Mesenchymal stem cell (in vitro differentiated cells and primary cell): ENCODE measurements at regions not wholly inside any gene's neighbourhood (a gene's known extent, or its start where the extent isn't known, plus 50 kb on each side); places are given as distances from the start of the nearest gene placed in this dataset.

Source experiments
- DNase-seq: peaks from one replicate; pipeline ENCODE4 v3.0.0-alpha.2; 2013
- H2AFZ ChIP-seq: one replicate; pipeline ENCODE4 v1.6.1; 2013; ENCODE audit warnings: low read depth, mild to moderate bottlenecking, control low read depth, inconsistent platforms, low read length, moderate library complexity
- H2AK5ac ChIP-seq: 2 replicates; pipeline ENCODE4 v1.6.1; 2013; ENCODE audit warnings: low read length, moderate library complexity, mild to moderate bottlenecking, inconsistent platforms; ENCODE audit not compliant: severe bottlenecking
- H2BK120ac ChIP-seq: one replicate; pipeline ENCODE4 v1.6.1; 2013; ENCODE audit warnings: low read depth, mild to moderate bottlenecking, inconsistent platforms, low read length, moderate library complexity
- H2BK12ac ChIP-seq, 2 experiments: one replicate each; pipeline ENCODE4 v1.6.1; 2013; ENCODE audit warnings: inconsistent platforms in 2 of 2, low read length in 2 of 2, mild to moderate bottlenecking in 2 of 2, moderate library complexity in 2 of 2, control low read depth in 1 of 2
- H2BK15ac ChIP-seq: one replicate; pipeline ENCODE4 v1.6.1; 2013; ENCODE audit warnings: mild to moderate bottlenecking, low read depth, inconsistent platforms; ENCODE audit not compliant: poor library complexity, severe bottlenecking
- H2BK5ac ChIP-seq: 2 replicates; pipeline ENCODE4 v1.6.1; 2013; ENCODE audit warnings: low read depth, mild to moderate bottlenecking, low read length, control low read depth, inconsistent platforms; ENCODE audit not compliant: poor library complexity, severe bottlenecking
- H3K14ac ChIP-seq, 2 experiments: one replicate each; pipeline ENCODE4 v1.6.1; 2013; ENCODE audit warnings: inconsistent platforms in 2 of 2, low read length in 2 of 2, control low read depth in 1 of 2, mild to moderate bottlenecking in 1 of 2, moderate library complexity in 1 of 2
- H3K18ac ChIP-seq, 2 experiments: one replicate each; pipeline ENCODE4 v1.6.1; 2013; ENCODE audit warnings: inconsistent platforms in 2 of 2, low read length in 2 of 2, control low read depth in 1 of 2, low read depth in 1 of 2, mild to moderate bottlenecking in 1 of 2
- H3K23ac ChIP-seq, 2 experiments: one replicate each; pipeline ENCODE4 v1.6.1; 2013; ENCODE audit warnings: inconsistent platforms in 2 of 2, low read length in 2 of 2, mild to moderate bottlenecking in 2 of 2, moderate library complexity in 2 of 2, control low read depth in 1 of 2
- H3K27ac ChIP-seq: 2 replicates; pipeline ENCODE4 v1.5.1; 2013; ENCODE audit warnings: mild to moderate bottlenecking, moderate library complexity, low read length, control low read depth, inconsistent platforms; ENCODE audit not compliant: poor library complexity, severe bottlenecking
- H3K27me3 ChIP-seq, 2 experiments: 2 replicates each; pipeline versions ENCODE4 v1.6.1 to v1.7.0; 2013; ENCODE audit warnings: low read length in 2 of 2, mild to moderate bottlenecking in 2 of 2, moderate library complexity in 2 of 2, control low read depth in 1 of 2, inconsistent platforms in 1 of 2; ENCODE audit not compliant: control insufficient read depth in 1 of 2, insufficient read depth in 1 of 2
- H3K36me3 ChIP-seq, 2 experiments: 2 replicates each; pipeline versions ENCODE4 v1.6.1 to v1.7.0; 2013; ENCODE audit warnings: low read length in 2 of 2, control low read depth in 1 of 2, inconsistent platforms in 1 of 2, low read depth in 1 of 2, mild to moderate bottlenecking in 1 of 2; ENCODE audit not compliant: insufficient read depth in 2 of 2, control insufficient read depth in 1 of 2
- H3K4ac ChIP-seq, 2 experiments: one replicate each; pipeline ENCODE4 v1.6.1; 2013; ENCODE audit warnings: inconsistent platforms in 2 of 2, low read length in 2 of 2, mild to moderate bottlenecking in 2 of 2, moderate library complexity in 2 of 2, control low read depth in 1 of 2, low read depth in 1 of 2
- H3K4me1 ChIP-seq: 2 replicates; pipeline ENCODE4 v1.6.1; 2013; ENCODE audit warnings: low read depth, low read length, control low read depth; ENCODE audit not compliant: control insufficient read depth, insufficient read depth
- H3K4me2 ChIP-seq: 2 replicates; pipeline ENCODE4 v1.6.1; 2013; ENCODE audit warnings: low read length, mild to moderate bottlenecking, inconsistent platforms; ENCODE audit not compliant: poor library complexity, severe bottlenecking
- H3K4me3 ChIP-seq, 2 experiments: 2 replicates each; pipeline versions ENCODE4 v1.5.1 to v1.7.0; 2013; ENCODE audit warnings: low read length in 2 of 2, mild to moderate bottlenecking in 2 of 2, control low read depth in 1 of 2, low read depth in 1 of 2; ENCODE audit not compliant: insufficient read depth in 1 of 2
- H3K79me1 ChIP-seq: replicated peaks from 2 replicates; pipeline ENCODE4 v1.6.1; 2013; ENCODE audit warnings: mild to moderate bottlenecking, control low read depth, low read length, inconsistent platforms; ENCODE audit not compliant: poor library complexity, severe bottlenecking
- H3K9ac ChIP-seq: 2 replicates; pipeline ENCODE4 v1.7.0; 2013; ENCODE audit warnings: mild to moderate bottlenecking, low read length, moderate library complexity
- H3K9me3 ChIP-seq: 2 replicates; pipeline ENCODE4 v1.7.0; 2013; ENCODE audit warnings: mild to moderate bottlenecking, low read length; ENCODE audit not compliant: control insufficient read depth
- H4K8ac ChIP-seq: one replicate; pipeline ENCODE4 v1.6.1; 2013; ENCODE audit warnings: inconsistent platforms, mild to moderate bottlenecking, low read length, moderate library complexity
- H4K91ac ChIP-seq: one replicate; pipeline ENCODE4 v1.6.1; 2013; ENCODE audit warnings: mild to moderate bottlenecking, low read length, inconsistent platforms
- WGBS: methylation state at CpG from one replicate; pipeline ENCODE4 v1.1.7; 2013; ENCODE audit warnings: mixed read lengths; 5-methylcytosine and 5-hydroxymethylcytosine counted together

DNA sequence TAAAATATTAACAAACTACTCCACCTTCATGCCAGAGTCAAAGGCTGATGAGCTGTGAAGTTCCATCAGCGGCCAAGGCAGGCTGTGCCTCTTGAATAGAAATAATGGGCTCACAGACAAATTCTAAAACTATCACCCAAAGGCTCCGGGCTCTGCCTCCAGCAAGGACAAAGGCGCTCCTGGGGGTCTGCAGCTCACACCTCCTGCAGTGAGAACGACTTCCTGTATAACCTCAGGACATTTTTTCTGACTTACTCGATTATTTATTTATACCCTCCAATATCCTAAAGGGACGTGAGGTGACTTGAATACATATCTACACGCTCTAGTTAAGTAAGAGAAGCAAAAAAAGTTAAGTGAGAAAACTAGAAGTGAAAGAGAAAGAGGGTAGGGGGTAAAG is 500.7 kb downstream of the CCSER2 start:
- H2BK5ac ChIP-seq, result no peak overlapping the region
- H3K23ac ChIP-seq, result no peak overlapping the region
- H2BK15ac ChIP-seq, result no peak overlapping the region
- no peak overlapping the region for H3K18ac ChIP-seq
- peak overlapping the region; percentile 48 for H3K4me2 ChIP-seq
- H3K14ac ChIP-seq, result no peak overlapping the region
- H3K4me1 ChIP-seq, result peaks cover 13% of the 10 kb centered on the region
- H2AK5ac ChIP-seq, result no peak overlapping the region
- no peaks in the 10 kb centered on the region for H3K27me3 ChIP-seq
- H3K79me1 ChIP-seq, result no peaks in the 10 kb centered on the region
- no peak overlapping the region for H3K4me3 ChIP-seq
- H4K91ac ChIP-seq, result no peak overlapping the region
- H3K36me3 ChIP-seq, result no peaks in the 10 kb centered on the region
- H3K9ac ChIP-seq, result no peak overlapping the region
- no peak overlapping the region for H4K8ac ChIP-seq
- no peak for DNase-seq
- 54% methylated on average over 4 of the region's 7 CpGs for WGBS
- no peak overlapping the region for H2BK120ac ChIP-seq
- H3K4ac ChIP-seq, result no peak overlapping the region
- peak overlapping the region; percentile 25 for H3K27ac ChIP-seq
- no peak overlapping the region for H2AFZ ChIP-seq
- no peak overlapping the region for H2BK12ac ChIP-seq
- H3K9me3 ChIP-seq, result no peaks in the 10 kb centered on the region

DNA sequence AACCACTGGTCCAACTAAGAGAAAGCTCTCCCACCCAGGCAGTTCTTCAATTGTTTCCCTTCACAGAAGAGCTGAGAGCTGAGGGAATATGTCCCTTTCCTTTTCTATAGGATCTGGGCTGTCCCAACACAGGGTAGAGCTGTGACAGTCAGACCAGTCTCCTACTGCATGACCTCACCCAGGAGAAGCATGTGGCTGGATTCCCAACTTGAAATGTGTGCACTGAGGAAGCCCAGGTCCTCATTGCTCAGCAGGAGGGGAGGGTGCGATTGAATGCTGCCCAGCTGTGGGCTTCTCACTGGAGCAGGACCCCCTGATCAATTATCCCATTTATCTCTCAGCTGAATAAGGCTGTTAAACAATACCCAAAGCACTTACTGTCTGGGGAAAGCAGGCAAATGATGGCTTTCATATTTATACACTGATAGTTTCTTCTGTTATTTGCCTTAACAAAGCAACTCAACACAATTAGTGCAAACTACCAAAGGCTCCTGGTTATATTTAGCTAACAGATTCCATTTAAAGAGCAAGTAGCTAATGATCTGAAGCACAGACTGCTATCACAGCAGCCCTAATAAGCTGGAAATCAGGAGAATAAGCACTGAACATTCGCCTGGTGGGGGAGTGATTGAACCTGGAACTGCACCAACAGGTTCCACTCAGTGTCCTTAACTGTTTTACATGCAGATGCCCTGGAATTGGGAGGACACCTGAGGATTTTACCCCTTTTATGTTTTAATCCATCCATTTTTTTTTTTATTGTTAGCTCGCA is 508.8 kb downstream of the CCSER2 start:
- Histone ChIP-seq H2BK15ac (no peak overlapping the region), H3K23ac (no peak overlapping the region), H2AK5ac (no peak overlapping the region), H2BK12ac (no peak overlapping the region), H2AFZ (no peak overlapping the region), H3K4me1 (no peaks in the 10 kb centered on the region), H3K18ac (no peak overlapping the region), H3K27me3 (no peaks in the 10 kb centered on the region), H3K4me3 (no peak overlapping the region), H3K9ac (no peak overlapping the region), H3K27ac (no peak overlapping the region), H3K9me3 (no peaks in the 10 kb centered on the region), H3K36me3 (no peaks in the 10 kb centered on the region), H3K4me2 (no peak overlapping the region), H3K4ac (no peak overlapping the region), H4K8ac (no peak overlapping the region), H2BK5ac (no peak overlapping the region), H4K91ac (no peak overlapping the region), H2BK120ac (no peak overlapping the region), H3K14ac (no peak overlapping the region), H3K79me1 (no peaks in the 10 kb centered on the region)
- no peak for DNase-seq
- 76% methylated on average over 2 of the region's 3 CpGs for WGBS

DNA sequence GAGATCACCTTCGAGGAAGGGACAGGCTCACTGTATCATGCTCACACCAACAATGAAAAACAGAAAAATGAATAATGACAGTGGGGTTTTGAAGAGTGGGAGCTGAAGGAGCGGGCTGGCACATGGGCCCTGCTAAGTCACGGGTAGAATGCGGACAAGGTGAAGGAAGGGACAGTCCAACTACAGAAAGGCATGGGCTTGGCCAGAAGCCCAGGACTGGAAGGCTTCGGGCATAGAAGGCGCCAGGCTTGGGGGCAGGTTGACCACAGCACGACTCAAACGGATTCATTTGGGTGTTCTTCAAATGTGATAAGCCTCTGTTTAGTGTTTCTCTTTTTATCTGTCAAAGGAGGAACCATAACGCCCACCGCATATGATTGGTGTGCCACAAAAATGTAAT is 509.5 kb downstream of the CCSER2 start:
- Histone ChIP-seq H3K14ac (no peak overlapping the region), H2AK5ac (no peak overlapping the region), H3K36me3 (no peaks in the 10 kb centered on the region), H2BK5ac (no peak overlapping the region), H4K91ac (no peak overlapping the region), H3K79me1 (no peaks in the 10 kb centered on the region), H3K4me1 (no peaks in the 10 kb centered on the region), H3K4me2 (no peak overlapping the region), H3K4ac (no peak overlapping the region), H3K4me3 (no peak overlapping the region), H3K27me3 (no peaks in the 10 kb centered on the region), H3K23ac (no peak overlapping the region), H3K9ac (no peak overlapping the region), H4K8ac (no peak overlapping the region), H2BK120ac (no peak overlapping the region), H3K27ac (no peak overlapping the region), H2BK15ac (no peak overlapping the region), H2BK12ac (no peak overlapping the region), H3K9me3 (no peaks in the 10 kb centered on the region), H2AFZ (no peak overlapping the region), H3K18ac (no peak overlapping the region)
- DNase-seq, result no peak
- 94% methylated on average over 10 of the region's 10 CpGs for WGBS

GRCh38 chr10:84838851-84839250 is 510.5 kb downstream of the CCSER2 start:
- H3K9ac ChIP-seq, result no peak overlapping the region
- no peak overlapping the region for H3K4me2 ChIP-seq
- H3K4me3 ChIP-seq, result no peak overlapping the region
- H2BK5ac ChIP-seq, result no peak overlapping the region
- no peak overlapping the region for H2BK12ac ChIP-seq
- H2AFZ ChIP-seq, result no peak overlapping the region
- no peak overlapping the region for H4K91ac ChIP-seq
- H3K18ac ChIP-seq, result no peak overlapping the region
- no peak overlapping the region for H3K27ac ChIP-seq
- no peaks in the 10 kb centered on the region for H3K79me1 ChIP-seq
- H3K4me1 ChIP-seq, result no peaks in the 10 kb centered on the region
- H3K4ac ChIP-seq, result no peak overlapping the region
- WGBS, result 83% methylated on average over 6 of the region's 6 CpGs
- H3K14ac ChIP-seq, result no peak overlapping the region
- DNase-seq, result no peak
- no peaks in the 10 kb centered on the region for H3K9me3 ChIP-seq
- H3K27me3 ChIP-seq, result no peaks in the 10 kb centered on the region
- no peak overlapping the region for H3K23ac ChIP-seq
- H2BK15ac ChIP-seq, result no peak overlapping the region
- H3K36me3 ChIP-seq, result no peaks in the 10 kb centered on the region
- no peak overlapping the region for H4K8ac ChIP-seq
- H2BK120ac ChIP-seq, result no peak overlapping the region
- H2AK5ac ChIP-seq, result no peak overlapping the region
